NB4 (cell line): ENCODE measurements at regions not wholly inside any gene's neighbourhood (a gene's known extent, or its start where the extent isn't known, plus 50 kb on each side); places are given as distances from the start of the nearest gene placed in this dataset.
A peak's percentile ranks its signal among the peaks of the same experiment; 100 is the strongest.

ENCODE experiments used
- DNase-seq: peaks from one replicate; pipeline ENCODE4 v3.0.0; 2010; ENCODE audit warnings: low read depth
- H3K4me3 ChIP-seq: one replicate; pipeline ENCODE4 v1.5.1; 2011; ENCODE audit warnings: mild to moderate bottlenecking, low read depth, low read length, moderate library complexity
- MYC ChIP-seq: IDR thresholded peaks from 2 replicates; pipeline ENCODE4 v1.6.1; 2011; ENCODE audit warnings: low read depth, low read length
- POLR2A ChIP-seq: IDR thresholded peaks from 2 replicates; pipeline ENCODE4 v1.6.1; 2011; ENCODE audit warnings: mild to moderate bottlenecking; ENCODE audit not compliant: insufficient read length; ENCODE audit errors: extremely low read depth
- TF ChIP-seq, protein P1 (sequence below): IDR thresholded peaks from one replicate; pipeline ENCODE4 v1.5.1; 2012; ENCODE audit warnings: low read depth, low read length
- TF ChIP-seq, protein P2 (sequence below): IDR thresholded peaks from 2 replicates; pipeline ENCODE4 v1.6.1; 2011; ENCODE audit warnings: low read depth, low read length

DNA sequence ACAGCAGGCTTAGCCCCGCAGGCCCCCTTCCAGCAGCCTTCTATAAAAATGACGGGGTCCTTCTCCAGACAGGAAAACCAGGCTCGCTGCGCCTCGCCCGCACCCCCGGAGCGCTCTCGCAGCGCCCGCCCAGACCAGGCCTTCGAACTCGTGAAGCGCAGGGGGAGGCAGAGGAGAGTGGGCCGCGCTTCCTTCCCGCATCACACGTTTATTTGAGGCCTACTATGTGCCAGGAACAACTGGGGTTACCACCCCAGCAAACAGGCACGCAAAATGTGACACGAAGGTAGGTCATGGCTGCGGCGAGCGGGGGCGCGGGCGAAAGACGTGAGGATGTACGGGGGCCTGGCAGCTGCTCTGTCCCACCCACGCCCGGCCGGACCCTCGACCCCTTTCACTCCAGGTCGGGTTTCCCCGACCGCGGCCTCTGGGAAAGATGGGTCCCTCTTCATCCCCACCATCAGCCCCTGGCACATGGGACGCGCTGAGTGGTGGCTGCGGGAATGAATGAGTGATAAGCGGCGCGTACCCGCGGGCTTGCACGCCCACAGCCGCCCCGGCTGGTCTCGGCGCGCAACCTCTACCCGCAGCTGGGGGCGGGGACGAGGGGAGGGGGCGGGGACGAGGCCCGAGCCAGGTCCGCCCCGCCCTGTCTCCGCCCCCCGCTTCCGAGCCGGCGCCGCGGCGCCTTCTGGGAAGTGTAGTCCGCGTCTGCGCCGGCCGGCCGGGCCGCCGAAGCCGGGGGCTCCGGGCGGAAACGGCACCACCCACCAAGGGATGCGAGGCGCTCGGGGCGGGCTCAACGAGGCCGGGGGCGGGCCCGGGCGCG is 59.1 kb downstream of the ZNF467 start:
- TF ChIP-seq MYC (no peak), POLR2A (no peak)
- TF ChIP-seq, protein P1, sequence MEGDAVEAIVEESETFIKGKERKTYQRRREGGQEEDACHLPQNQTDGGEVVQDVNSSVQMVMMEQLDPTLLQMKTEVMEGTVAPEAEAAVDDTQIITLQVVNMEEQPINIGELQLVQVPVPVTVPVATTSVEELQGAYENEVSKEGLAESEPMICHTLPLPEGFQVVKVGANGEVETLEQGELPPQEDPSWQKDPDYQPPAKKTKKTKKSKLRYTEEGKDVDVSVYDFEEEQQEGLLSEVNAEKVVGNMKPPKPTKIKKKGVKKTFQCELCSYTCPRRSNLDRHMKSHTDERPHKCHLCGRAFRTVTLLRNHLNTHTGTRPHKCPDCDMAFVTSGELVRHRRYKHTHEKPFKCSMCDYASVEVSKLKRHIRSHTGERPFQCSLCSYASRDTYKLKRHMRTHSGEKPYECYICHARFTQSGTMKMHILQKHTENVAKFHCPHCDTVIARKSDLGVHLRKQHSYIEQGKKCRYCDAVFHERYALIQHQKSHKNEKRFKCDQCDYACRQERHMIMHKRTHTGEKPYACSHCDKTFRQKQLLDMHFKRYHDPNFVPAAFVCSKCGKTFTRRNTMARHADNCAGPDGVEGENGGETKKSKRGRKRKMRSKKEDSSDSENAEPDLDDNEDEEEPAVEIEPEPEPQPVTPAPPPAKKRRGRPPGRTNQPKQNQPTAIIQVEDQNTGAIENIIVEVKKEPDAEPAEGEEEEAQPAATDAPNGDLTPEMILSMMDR = no peak
- TF ChIP-seq, protein P2, sequence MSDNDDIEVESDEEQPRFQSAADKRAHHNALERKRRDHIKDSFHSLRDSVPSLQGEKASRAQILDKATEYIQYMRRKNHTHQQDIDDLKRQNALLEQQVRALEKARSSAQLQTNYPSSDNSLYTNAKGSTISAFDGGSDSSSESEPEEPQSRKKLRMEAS = no peak
- DNase-seq = peak; percentile 88
- peak overlapping the region; percentile 30 for H3K4me3 ChIP-seq

DNA sequence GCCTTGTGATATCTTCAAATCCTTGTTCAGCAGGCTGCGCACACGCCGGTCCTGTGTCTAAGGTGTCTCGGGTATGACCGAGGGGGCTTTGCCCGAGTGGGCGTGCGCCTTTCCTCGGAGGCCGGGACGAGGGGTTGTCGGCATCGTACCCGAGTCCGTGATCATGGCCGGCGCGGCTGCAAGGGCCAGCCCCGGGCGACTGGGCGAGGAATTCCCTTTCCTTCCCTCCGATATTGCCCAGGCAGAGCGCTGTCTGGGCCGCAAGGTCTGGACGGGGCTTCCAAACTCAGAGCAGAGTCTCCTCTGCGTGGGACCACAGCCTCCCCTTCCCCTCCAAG is 59.7 kb downstream of the ZNF467 start:
- TF ChIP-seq, protein P2 = no peak
- TF ChIP-seq MYC (no peak), POLR2A (no peak)
- TF ChIP-seq, protein P1 = no peak
- no peak overlapping the region for H3K4me3 ChIP-seq
- no peak for DNase-seq

DNA sequence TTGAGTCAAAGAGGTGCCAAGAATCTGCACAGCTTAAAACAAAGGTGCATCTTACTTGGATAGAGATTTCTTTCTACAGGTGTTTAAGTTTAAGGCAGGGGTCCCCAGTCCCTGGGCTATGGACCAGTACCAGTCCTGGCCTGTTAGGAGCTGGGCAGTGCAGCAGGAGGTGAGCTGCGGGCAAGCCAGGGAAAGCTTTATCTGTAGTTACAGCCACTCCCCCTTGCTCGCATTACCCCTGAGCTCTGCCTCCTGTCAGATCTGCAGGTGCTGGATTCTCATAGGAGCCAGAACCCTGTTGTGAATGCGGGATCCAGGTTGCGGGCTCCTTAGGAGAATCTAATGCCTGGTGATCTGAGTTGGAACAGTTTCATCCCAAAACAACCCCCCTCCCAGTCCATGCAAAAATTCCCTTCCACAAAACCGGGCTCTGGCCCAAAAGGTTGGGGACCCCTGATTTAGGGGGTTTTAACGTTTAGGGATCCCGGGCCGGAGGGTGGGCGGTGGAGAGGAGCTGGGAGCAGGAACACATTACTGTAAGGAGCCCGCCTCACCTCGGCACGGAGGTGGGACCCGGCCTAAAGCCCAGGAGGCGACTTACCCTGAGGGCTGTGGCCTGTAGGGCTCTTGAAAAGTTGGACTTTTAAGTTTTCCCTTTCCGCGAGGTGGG is 60.2 kb downstream of the ZNF467 start:
- no peak overlapping the region for H3K4me3 ChIP-seq
- TF ChIP-seq MYC (no peak), POLR2A (no peak)
- TF ChIP-seq, protein P2 = no peak
- TF ChIP-seq, protein P1 = no peak
- no peak for DNase-seq

DNA sequence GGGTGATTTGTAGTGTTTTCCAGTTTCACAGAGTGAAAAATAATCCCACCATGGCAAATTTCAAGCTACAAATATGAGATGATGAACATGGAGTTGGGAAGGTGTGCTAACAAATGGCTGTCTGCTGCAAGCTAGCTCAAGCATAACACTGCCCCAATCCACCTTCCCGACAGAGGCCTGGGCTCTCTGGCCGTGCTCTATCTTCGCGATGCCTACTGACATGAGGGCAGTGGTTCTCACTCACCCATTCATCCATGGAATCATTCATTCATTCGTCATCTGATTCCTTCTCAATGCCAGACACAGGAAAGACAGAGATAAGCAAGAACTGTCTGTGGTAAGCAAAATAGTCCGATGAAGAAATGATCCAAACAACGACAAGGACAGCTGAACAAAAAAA is 65.4 kb downstream of the ZNF467 start:
- no peak overlapping the region for H3K4me3 ChIP-seq
- TF ChIP-seq, protein P2 = no peak
- TF ChIP-seq MYC (no peak), POLR2A (no peak)
- TF ChIP-seq, protein P1 = no peak
- DNase-seq = no peak

DNA sequence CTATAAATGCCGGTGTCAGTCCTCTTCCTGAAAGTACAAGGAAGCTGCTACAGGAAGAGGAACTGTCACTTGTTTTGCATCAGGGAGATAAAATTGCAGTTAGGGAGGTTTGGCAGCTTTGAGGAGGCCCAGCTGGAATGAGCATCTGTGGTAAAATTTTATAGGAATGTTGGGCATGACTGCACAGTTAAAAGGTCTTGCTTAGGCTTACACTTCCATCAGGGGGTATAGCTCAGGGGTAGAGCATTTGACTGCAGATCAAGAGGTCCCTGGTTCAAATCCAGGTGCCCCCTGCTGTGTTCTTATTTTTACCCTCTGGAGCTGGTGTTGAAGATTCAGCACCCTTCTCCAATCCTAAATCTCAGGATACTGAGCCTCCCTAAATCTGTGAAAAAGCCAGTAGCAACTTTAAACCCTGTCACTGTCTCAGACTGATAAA is 65.9 kb downstream of the ZNF467 start:
- DNase-seq = peak; percentile 24
- H3K4me3 ChIP-seq = no peak overlapping the region
- TF ChIP-seq POLR2A (no peak), MYC (no peak)
- TF ChIP-seq, protein P2 = no peak
- TF ChIP-seq, protein P1 = no peak
